ENCODE measurements at regions not wholly inside any gene's neighbourhood (a gene's known extent, or its start where the extent isn't known, plus 50 kb on each side); places are given as distances from the start of the nearest gene placed in this dataset.

- no peak overlapping the region for H3K27ac Mint-ChIP-seq (ENCODE audit: unreplicated experiment)
- no peaks in the 10 kb centered on the region for H3K9me3 Mint-ChIP-seq (ENCODE audit: unreplicated experiment)
- H3K27me3 Mint-ChIP-seq (ENCODE audit: unreplicated experiment), result peaks cover 3% of the 10 kb centered on the region
- no peaks in the 10 kb centered on the region for H3K36me3 Mint-ChIP-seq (ENCODE audit: unreplicated experiment)
- DNase-seq (ENCODE audit: extremely low spot score, unreplicated experiment), result no peak
- H3K4me1 Mint-ChIP-seq (ENCODE audit: unreplicated experiment), result no peaks in the 10 kb centered on the region
- no peak overlapping the region for H3K4me3 Mint-ChIP-seq (ENCODE audit: unreplicated experiment)
- no peak for TF ChIP-seq CTCF (IDR thresholded peaks at IDR 0.05)
Observed at GRCh38 chr2:139293992-139294548, 513.9 kb upstream of the NXPH2 start.

GRCh38 chr2:139281124-139281523 lies 500.9 kb upstream of the NXPH2 start:
- Mint-ChIP-seq H3K36me3 (ENCODE audit: unreplicated experiment) (no peaks in the 10 kb centered on the region), H3K4me1 (ENCODE audit: unreplicated experiment) (no peaks in the 10 kb centered on the region), H3K4me3 (ENCODE audit: unreplicated experiment) (no peak overlapping the region), H3K27ac (ENCODE audit: unreplicated experiment) (no peak overlapping the region), H3K27me3 (ENCODE audit: unreplicated experiment) (no peaks in the 10 kb centered on the region), H3K9me3 (ENCODE audit: unreplicated experiment) (no peaks in the 10 kb centered on the region)
- no peak for TF ChIP-seq CTCF (IDR thresholded peaks at IDR 0.05)
- DNase-seq (ENCODE audit: extremely low spot score, unreplicated experiment), result no peak

GRCh38 chr2:139271879-139272278 lies 491.7 kb upstream of the NXPH2 start:
- no peak for TF ChIP-seq CTCF (IDR thresholded peaks at IDR 0.05)
- H3K4me3 Mint-ChIP-seq (ENCODE audit: unreplicated experiment), result no peak overlapping the region
- H3K27ac Mint-ChIP-seq (ENCODE audit: unreplicated experiment), result no peak overlapping the region
- no peaks in the 10 kb centered on the region for H3K4me1 Mint-ChIP-seq (ENCODE audit: unreplicated experiment)
- H3K27me3 Mint-ChIP-seq (ENCODE audit: unreplicated experiment), result peaks cover 3% of the 10 kb centered on the region
- DNase-seq (ENCODE audit: extremely low spot score, unreplicated experiment), result no peak
- H3K36me3 Mint-ChIP-seq (ENCODE audit: unreplicated experiment), result no peaks in the 10 kb centered on the region
- H3K9me3 Mint-ChIP-seq (ENCODE audit: unreplicated experiment), result no peaks in the 10 kb centered on the region

- peaks cover 5% of the 10 kb centered on the region for H3K27me3 Mint-ChIP-seq (ENCODE audit: unreplicated experiment)
- H3K9me3 Mint-ChIP-seq (ENCODE audit: unreplicated experiment), result no peaks in the 10 kb centered on the region
- TF ChIP-seq CTCF (IDR thresholded peaks at IDR 0.05), result no peak
- H3K4me3 Mint-ChIP-seq (ENCODE audit: unreplicated experiment), result no peak overlapping the region
- DNase-seq (ENCODE audit: extremely low spot score, unreplicated experiment), result no peak
- H3K27ac Mint-ChIP-seq (ENCODE audit: unreplicated experiment), result no peak overlapping the region
- H3K4me1 Mint-ChIP-seq (ENCODE audit: unreplicated experiment), result no peaks in the 10 kb centered on the region
- no peaks in the 10 kb centered on the region for H3K36me3 Mint-ChIP-seq (ENCODE audit: unreplicated experiment)
Observed at GRCh38 chr2:139271149-139271548, 491.0 kb upstream of the NXPH2 start.

GRCh38 chr2:139260052-139260430 lies 479.9 kb upstream of the NXPH2 start:
- Mint-ChIP-seq H3K36me3 (ENCODE audit: unreplicated experiment) (no peaks in the 10 kb centered on the region), H3K4me1 (ENCODE audit: unreplicated experiment) (no peaks in the 10 kb centered on the region), H3K4me3 (ENCODE audit: unreplicated experiment) (no peak overlapping the region), H3K27ac (ENCODE audit: unreplicated experiment) (no peak overlapping the region), H3K27me3 (ENCODE audit: unreplicated experiment) (no peaks in the 10 kb centered on the region), H3K9me3 (ENCODE audit: unreplicated experiment) (no peaks in the 10 kb centered on the region)
- TF ChIP-seq CTCF (IDR thresholded peaks at IDR 0.05), result no peak
- DNase-seq (ENCODE audit: extremely low spot score, unreplicated experiment), result no peak
